ENCODE measurements at regions not wholly inside any gene's neighbourhood (a gene's known extent, or its start where the extent isn't known, plus 50 kb on each side); places are given as distances from the start of the nearest gene placed in this dataset.

GRCh38 chr13:21882766-21883165 lies 211.9 kb downstream of the FGF9 start:
- FAIRE-seq (no peak), DNase-seq (ENCODE audit: low read depth, low spot score) (no peak)
- Histone ChIP-seq H3K27me3 (ENCODE audit: control insufficient read depth in 2 of 2, insufficient read depth in 2 of 2, low read length in 2 of 2) (no peaks in the 10 kb centered on the region), H3K27ac (ENCODE audit: insufficient read depth, low read depth, low read length) (no peak overlapping the region), H3K4me1 (ENCODE audit: control insufficient read depth, extremely low read depth, insufficient read depth, low read length) (no peaks in the 10 kb centered on the region), H3K4me3 (replicated peaks in 1 of 3; ENCODE audit: insufficient read depth in 1 of 3, low read depth in 1 of 3, low read length in 3 of 3) (no peak overlapping the region), H3K9me1 (replicated peaks; ENCODE audit: control insufficient read depth, extremely low read depth, insufficient read depth, low read length) (no peaks in the 10 kb centered on the region), H4K20me1 (replicated peaks; ENCODE audit: control insufficient read depth, extremely low read depth, insufficient read depth, low read length) (no peaks in the 10 kb centered on the region), H3K36me3 (ENCODE audit: control insufficient read depth in 2 of 2, extremely low read depth in 1 of 2, insufficient read depth in 2 of 2, low read length in 2 of 2) (no peaks in the 10 kb centered on the region), H3K9ac (replicated peaks; ENCODE audit: extremely low read depth, insufficient read depth, low read length) (no peak overlapping the region), H2AFZ (ENCODE audit: low read depth, low read length) (no peak overlapping the region), H3K79me2 (ENCODE audit: control insufficient read depth, insufficient read depth, low read length) (no peaks in the 10 kb centered on the region), H3K4me2 (ENCODE audit: insufficient read depth, low read length) (no peak overlapping the region), H3K9me3 (replicated peaks; ENCODE audit: control insufficient read depth, insufficient read depth, low read length) (peaks cover 21% of the 10 kb centered on the region)
- no TSS peak for BruUV-seq (replicated peaks)
- intact Hi-C loops (cut with micrococcal nuclease) = no loop called here
- TF ChIP-seq, protein P1, sequence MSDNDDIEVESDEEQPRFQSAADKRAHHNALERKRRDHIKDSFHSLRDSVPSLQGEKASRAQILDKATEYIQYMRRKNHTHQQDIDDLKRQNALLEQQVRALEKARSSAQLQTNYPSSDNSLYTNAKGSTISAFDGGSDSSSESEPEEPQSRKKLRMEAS (IDR thresholded peaks at IDR 0.05; ENCODE audit: insufficient read depth, insufficient read length) = no peak
- TF ChIP-seq JUN (IDR thresholded peaks at IDR 0.05; ENCODE audit: borderline replicate concordance, insufficient read depth, insufficient read length, low read depth) (no peak), MYC (IDR thresholded peaks at IDR 0.05; ENCODE audit: low read depth, low read length) (no peak), POLR2AphosphoS5 (IDR thresholded peaks at IDR 0.05; ENCODE audit: insufficient read depth, low read depth, low read length) (no peak), EZH2 (IDR thresholded peaks at IDR 0.05; ENCODE audit: borderline replicate concordance, low read depth, low read length, severe bottlenecking) (no peak), POLR2A (IDR thresholded peaks at IDR 0.05; ENCODE audit: low read depth, low read length) (no peak), FOS (IDR thresholded peaks at IDR 0.05; ENCODE audit: borderline replicate concordance, insufficient read depth, low read length) (no peak), GATA2 (IDR thresholded peaks at IDR 0.05; ENCODE audit: insufficient read depth, insufficient read length, low read depth, low read length) (no peak)
- TF ChIP-seq, protein P2, sequence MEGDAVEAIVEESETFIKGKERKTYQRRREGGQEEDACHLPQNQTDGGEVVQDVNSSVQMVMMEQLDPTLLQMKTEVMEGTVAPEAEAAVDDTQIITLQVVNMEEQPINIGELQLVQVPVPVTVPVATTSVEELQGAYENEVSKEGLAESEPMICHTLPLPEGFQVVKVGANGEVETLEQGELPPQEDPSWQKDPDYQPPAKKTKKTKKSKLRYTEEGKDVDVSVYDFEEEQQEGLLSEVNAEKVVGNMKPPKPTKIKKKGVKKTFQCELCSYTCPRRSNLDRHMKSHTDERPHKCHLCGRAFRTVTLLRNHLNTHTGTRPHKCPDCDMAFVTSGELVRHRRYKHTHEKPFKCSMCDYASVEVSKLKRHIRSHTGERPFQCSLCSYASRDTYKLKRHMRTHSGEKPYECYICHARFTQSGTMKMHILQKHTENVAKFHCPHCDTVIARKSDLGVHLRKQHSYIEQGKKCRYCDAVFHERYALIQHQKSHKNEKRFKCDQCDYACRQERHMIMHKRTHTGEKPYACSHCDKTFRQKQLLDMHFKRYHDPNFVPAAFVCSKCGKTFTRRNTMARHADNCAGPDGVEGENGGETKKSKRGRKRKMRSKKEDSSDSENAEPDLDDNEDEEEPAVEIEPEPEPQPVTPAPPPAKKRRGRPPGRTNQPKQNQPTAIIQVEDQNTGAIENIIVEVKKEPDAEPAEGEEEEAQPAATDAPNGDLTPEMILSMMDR (IDR thresholded peaks at IDR 0.05; ENCODE audit: extremely low read depth in 1 of 2, insufficient read depth in 1 of 2, low read depth in 1 of 2, low read length in 2 of 2) = no peak
- CTCF ChIA-PET = no interaction called here
- POLR2A ChIA-PET = no interaction called here
- dilution Hi-C loops (cut with MboI; ENCODE audit: extremely low pct_ligation_motif_present, low sequenced_read_pairs) = no loop called here

Measured in endothelial cell of umbilical vein (primary cell).